Stimulated activated CD4-positive, alpha-beta T cell treated with anti-CD3 and anti-CD28 coated beads, Interleukin-1b, Interleukin-23, amount 100 ng/mL, for 4 hours (primary cell): ENCODE measurements at regions not wholly inside any gene's neighbourhood (a gene's known extent, or its start where the extent isn't known, plus 50 kb on each side); places are given as distances from the start of the nearest gene placed in this dataset.

Experiments
- DNase-seq, 2 donors: peaks; one replicate each; pipeline ENCODE4 v3.0.0-alpha.2; 2020; ENCODE audit warnings: low read depth in 2 of 2

DNA sequence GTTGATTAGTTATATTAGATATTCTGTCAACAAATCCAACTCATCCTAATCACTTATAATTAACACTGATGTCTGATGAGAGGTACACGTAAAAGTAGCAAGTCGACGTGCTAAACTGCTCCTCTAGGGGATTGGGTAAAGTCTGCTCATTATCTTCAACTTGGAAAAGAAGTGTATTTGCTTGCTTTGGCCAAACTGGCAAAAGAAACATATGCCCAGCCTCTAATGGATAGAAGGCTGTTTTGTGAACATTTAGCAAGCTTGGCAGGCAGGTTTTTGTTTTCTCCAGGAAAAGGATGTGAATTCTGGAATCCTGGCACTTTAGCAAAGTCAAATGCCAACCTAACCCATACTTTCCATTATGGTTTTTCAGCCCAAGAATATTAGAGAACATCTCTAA lies 264.8 kb downstream of the TBL1XR1 start:
- no peak for DNase-seq

DNA sequence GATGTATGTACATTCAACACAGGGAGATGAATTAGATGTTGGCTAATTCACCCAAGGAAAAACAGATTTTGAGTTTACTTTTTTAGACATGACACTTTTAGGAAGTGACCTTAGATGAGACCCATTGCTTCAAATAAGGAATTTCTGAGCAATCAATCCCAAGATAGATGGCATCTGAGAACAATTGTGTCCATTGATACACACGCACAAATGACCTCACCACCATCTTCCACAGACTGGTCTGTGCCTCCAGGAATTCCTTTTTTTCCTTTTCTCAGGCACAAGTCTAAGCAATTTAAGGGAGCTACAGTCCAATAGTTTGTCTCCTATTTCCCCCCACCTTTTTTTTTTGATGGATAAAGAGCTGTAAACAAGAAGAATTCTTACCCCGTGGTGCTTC lies 265.3 kb downstream of the TBL1XR1 start:
- no peak for DNase-seq

DNA sequence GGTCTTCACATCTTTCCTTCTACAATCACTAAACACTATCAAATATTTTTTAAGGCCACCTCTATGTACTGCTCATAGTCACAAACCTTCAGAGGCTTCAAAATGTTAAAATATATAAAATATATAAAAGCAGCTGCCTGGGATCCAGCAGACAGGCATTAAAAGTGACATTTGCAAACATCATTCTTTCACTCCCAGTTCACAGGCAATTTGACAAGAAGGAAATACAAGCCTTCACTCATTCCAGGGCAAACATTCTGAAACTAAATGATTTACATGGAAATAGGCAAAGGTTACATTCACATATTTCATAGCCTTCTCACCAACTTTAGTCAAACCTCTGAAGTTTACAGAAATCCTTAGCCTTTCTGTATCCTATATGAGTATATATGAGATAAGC lies 266.3 kb downstream of the TBL1XR1 start:
- no peak for DNase-seq

DNA sequence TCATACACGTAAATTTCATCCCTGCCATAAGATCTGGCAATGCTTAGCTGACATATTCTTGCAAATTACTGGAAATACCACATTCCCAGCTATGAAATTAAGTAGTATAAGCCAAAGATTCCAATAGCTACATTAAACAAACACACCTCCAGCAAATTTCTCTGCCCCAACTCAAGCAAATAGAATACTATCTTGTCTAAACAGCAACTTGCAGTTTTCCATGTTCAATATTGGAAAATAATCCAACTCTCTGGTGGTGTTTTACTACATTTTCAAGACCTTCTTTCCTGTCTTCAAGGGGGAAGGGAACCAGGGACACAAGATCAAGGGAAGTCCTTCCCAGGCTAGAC lies 268.7 kb downstream of the TBL1XR1 start:
- DNase-seq, result no peak

DNA sequence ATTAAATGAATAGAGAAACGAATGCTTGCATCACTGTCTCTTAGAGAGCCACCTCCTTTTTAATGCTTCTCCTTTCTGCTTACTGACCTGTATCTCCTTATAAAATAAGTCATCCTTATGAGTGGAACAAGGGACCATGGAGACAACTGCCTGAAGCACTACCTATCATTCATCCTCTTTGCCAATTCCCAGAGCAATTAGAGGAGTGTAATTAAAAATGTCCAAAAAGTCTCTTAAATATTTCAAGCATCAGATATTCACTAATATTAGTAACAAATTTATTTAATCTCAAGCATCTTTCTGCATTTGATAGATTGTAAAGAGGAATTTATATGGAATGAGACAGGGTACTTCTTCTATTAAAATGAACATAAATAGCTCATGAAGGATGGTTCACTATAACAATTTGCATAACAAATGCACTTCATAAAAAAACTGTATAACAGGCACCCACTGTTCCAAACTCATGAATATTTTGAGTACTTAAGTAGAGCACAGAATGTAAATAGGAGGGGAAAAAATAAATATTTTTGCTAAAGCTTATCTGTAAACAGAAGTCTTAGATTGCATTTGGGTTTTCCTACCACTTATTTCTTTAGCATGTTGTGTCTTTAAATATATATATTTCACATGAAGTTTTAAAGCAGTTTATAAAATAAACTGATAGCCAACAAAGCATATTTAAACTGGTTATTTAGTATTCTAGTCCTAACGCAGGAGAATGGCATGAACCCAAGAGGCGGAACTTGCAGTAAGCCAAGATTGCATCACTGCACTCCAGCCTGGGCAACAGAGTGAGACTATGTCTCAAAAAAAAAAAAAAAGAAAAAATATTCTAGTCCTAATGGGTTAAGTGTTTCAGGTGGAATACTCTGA lies 269.3 kb downstream of the TBL1XR1 start:
- no peak for DNase-seq

DNA sequence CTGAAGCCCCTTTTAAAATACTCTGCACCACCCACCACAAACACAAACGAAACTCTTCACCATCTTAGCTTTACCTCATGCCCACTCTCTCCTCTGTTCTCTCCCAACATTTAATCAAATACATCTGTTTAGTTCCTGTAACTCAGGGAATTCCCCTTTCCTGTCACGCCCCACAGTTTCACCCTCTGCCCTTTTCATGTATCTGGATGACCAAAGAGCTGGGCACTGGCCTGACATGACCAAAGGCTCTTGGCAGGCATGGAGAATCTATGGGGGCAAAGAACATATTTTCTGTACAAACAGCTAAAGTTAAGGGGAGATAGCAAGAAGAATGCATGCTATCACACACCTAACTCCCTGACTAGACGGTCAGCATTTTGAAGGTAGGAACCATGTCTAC lies 270.0 kb downstream of the TBL1XR1 start:
- no peak for DNase-seq

DNA sequence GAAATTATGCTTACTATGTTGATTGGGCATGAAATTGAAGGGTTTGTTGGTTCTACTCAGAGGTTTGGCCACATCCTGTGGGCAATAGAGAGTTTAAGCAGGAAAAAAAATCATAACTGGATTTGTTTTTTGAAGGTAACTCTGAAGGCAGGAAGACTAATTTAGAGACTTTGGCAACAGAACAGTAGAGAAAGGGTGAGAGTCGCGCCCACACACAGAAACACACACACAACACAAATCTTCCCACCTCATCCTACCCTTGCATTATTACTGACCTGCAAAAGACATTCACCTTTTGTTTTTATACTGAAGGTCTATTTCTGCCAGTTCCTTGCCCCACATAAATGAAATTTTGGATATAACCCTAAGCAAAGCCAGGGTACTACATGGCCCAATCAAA lies 270.6 kb downstream of the TBL1XR1 start:
- DNase-seq, result no peak

DNA sequence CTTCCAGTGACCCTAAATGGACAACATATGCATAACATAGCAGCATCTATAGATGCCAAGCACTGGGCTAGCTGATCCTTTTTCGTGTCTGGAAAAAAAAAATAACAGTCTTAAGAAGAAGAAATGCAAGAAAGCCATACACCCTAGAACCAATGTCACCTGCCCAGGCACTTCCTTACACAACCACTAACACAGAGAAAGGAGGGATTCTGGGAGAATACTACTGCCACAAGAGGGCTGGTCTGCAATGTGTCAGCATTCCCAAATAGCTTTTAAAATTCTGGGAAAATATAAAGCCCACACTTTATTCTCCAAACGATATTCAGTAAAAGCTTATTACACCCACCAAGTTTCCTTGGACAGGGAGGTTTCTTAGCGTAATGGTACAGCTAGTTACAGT lies 271.2 kb downstream of the TBL1XR1 start:
- no peak for DNase-seq

DNA sequence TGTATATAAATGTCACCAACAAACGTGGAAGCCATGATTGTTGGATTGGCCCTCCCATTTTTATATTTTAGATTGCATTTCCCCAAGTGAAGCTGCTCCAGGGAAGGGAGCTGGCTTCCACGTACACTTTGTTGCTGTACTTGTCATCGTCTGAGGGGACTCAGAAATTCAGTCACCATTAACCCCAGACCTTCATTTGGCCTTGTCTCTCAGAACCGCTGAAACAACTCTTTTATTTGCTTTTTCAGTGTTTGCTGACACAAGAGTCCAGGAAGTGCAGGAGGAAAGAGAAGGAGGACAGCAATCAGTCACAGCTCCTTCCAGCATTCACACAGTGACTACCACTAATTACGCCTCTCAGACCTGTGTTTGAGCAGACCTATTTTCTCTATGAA lies 276.5 kb downstream of the TBL1XR1 start:
- DNase-seq, result no peak

DNA sequence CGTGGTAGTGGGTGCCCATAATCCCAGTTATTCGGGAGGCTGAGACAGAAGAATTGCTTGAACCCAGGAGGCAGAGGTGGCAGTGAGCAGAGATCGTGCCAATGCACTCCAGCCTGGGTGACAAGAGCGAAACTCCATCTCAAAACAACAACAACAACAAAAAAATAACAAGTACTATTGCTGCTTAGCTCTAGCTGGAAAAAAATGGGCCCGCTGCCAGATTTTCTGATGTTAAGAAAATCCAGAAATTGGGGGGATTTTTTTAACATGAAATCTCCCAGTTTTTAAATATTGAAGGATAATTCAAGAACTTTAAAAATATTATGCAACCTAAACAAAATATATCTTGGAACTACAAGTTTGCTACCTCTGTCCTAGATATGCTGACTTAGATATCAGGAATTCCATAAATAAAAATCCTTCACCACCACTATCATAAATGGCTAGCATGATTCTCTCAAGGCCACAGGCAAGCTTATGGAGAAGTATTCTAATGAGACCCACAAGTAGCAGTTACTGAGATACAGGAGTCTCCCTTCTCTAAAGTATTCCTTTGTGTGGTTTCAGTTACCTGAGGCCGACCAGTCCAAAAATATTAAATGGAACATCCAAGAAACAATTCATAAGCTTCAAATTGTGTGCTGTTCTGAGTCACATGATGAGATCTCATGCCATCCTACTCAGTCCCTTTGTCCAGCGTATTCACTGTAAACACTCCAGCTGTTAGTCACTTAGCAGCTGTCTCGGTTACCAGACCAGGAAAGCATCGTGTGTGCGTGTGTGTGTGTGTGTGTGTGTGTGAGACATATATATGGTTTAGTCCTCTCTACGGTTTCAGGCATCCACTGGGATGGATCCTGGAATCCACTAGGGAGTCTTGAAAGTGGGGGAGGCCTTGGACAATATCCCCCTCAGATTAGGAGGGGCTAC lies 277.2 kb downstream of the TBL1XR1 start:
- DNase-seq, result no peak

DNA sequence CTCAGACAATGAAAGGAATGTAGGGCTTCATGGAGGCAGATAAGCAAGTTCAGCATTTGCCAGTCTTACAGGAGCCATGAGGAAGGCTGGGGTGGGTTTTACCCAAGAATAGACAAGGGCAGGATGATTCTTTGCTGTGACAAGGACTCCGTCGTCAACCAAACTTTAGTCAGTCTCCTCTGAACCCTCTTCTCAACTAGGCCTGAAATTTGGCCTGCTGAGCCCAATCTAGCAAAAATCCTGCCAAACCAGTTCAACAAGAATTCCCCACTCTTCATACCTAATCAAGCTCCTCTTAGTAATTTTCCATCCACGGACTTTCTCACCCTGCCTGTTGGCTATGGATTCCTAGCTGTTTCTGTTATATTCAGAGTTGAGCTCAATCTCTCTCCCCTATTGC lies 280.5 kb downstream of the TBL1XR1 start:
- DNase-seq, result no peak

DNA sequence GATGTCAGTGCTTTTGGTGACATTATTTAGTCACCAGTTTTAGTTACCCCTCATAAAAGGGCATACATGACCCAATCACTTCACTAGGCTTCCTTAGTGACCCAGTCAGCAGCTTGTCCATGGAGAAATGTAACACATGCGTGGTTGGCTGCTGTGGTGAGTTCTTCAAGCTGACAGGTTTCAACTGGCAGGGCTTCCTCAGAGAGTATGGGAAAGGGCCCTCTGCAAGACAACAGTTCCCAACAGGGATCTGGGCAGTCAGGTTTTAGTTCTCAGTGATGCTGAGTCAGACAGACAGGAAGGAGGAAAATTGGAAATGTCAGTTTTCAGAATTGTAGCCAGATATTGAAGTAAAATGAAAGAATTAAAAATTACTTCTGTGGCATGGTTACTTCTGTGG lies 282.5 kb downstream of the TBL1XR1 start:
- DNase-seq, result no peak

DNA sequence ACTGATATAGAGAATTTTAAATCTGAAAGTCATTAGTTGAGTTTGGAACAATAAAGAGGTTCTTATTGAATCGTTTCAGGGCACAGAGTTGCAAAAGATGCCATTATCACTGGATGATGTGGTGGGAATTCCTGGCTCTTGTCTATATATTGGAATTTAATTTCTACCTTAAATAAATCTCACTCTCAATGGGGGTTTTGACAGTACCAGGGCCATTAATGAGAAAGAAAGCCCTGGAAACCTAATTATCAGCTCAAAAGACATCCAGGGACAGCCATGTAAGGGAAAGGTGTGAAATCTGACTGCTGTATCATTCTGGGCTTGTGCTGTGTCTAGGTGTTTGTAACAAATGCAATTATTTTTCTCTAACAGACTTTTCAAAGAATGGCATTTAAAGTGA lies 285.7 kb downstream of the TBL1XR1 start:
- no peak for DNase-seq

DNA sequence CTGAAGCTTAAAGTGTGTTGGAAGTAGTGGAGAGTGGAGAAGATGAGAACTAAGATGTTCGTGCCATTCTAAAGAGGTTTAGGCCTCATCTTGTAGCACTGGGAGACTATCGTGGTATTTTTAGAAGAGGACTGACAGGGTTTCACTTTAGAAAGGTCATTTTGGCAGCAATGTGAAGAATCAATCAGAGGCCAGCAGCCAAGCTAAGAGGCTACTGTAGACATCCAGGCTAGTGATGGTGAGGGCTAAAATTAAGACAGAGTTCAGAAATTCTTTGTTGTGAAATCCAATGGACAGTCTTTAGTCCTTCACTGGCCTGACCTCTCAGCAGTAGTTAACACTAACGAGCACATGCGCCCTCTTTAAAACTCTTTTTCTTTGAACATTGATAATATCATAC lies 288.2 kb downstream of the TBL1XR1 start:
- no peak for DNase-seq

DNA sequence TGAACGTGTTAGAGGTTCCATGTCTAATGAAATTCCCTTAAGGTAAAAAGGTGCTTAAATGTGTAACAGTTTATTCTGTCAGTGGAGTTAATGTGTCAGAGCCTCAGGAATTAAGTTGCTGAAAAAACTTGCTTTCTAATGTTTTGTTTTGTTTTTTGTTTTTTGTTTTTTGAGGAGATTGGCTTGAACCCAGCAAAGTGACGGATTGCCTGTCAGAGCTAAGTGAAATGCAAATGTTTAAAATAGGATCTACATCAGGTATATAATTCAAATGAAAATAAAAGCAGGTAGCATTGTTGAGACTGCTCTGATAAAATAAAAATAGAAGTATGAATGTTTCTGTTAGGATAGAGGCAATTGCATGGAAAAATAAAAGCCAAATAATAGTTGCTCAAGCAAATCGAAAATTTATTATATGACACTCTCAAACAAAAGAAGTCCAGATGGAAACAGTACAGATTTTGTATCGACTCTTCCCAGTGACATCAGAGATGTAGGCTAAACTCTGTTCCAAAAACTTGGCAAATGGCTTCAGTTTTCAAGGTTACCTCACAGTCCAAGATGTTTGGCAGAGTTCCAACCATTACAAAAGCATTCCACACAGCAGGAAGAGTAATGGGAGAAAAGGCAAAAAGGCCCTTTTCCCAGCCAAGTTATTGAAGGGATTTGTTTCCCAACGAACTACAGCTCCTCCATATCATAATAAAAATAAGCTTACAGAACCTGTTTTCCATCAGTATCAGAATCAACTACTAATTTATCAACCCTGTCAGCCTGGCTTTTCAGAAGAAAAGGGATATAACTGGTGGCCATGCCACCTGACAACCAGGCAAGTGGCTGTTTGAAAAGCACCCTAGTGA lies 291.0 kb downstream of the TBL1XR1 start:
- DNase-seq, result no peak

DNA sequence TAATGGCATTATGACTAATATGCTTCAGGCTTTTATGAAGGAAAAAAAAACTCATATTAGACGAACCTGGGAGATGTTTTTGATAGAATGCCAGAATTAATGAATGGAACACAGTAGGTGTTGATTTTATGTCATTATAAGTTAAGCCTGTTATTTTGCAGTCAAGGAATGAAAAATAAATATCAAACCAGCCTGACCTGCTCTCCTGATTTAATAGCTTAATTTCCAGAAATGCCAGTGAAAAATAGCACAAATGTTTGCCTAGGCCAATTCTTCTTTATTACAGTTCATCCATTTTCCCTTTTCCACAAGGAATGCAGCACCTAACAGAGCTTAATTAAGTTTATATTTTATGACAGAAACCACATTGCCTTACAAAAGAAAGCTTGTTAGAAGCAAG lies 292.0 kb downstream of the TBL1XR1 start:
- DNase-seq, result no peak

DNA sequence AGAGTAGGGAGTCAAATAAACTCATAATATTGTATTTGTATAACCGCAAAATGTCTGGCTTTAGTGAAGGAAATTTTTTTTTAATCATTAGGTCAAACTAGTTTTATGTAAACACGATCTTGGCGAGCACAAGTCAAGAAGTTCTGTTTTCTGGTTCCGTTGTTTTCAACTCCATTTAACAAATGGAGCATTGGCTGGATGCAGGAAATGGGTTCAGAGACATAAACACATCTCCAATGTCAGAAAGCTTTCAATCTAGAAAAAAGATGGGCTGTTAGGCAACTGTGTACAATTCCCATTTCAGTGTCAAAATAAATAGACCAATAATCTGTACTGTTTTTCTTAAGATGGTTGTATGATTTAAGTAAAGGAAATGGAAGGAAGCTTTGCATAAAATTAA lies 292.8 kb downstream of the TBL1XR1 start:
- DNase-seq, result no peak

DNA sequence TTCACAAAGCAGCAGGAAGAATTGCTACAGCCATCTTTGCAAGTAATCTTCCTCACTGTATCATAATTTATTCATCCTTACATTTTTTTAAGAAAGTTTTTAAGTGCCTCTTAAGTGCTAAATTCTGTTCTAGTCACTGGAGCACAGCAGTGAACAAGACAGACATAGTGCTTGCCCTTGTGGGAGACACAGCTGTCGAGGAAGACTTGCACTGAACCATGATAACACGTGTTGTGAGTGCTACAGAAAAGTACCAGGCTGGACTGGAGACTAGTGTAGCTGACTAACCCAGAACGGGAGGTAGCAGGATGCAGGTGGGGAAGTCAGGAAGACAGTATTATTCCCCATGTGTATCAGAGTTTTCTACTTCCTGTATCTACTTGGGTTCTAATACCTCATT lies 300.6 kb downstream of the TBL1XR1 start:
- DNase-seq, result no peak

DNA sequence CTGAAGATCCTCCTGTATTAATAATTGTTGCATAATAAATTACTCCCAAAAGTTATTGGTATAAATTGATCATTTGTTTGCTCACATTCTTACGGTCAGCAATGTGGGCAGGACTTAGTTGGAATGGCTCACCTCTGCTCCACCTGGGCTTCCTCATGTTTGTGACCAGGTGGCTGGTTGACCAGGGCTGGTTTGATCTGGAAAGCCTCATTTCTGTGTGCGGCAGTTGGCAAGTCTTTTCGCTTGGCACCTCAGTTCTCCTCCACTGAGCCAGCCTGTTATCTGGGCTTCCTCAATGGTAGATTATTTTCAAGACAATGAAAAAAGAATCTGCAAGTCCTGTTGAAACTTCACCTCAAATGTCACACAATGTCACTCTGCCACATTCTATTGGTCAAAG lies 301.1 kb downstream of the TBL1XR1 start:
- no peak for DNase-seq

DNA sequence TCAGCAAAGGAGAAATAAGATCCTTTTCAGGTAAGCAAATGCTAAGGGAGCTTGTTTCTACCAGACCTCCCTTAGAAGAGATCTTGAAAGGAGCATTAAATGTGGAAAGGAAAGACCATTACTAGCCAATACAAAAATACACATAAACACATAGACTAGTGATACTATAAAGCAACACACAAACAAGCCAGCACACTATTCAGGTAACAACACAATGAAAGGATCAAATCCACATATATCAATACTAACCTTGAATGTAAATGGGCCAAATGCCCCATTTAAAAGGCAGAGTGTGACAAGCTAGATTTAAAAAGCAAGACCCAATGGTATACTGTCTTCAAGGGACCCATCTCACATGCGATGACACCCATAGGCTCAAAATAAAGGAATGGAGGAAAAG lies 317.6 kb downstream of the TBL1XR1 start:
- no peak for DNase-seq

DNA sequence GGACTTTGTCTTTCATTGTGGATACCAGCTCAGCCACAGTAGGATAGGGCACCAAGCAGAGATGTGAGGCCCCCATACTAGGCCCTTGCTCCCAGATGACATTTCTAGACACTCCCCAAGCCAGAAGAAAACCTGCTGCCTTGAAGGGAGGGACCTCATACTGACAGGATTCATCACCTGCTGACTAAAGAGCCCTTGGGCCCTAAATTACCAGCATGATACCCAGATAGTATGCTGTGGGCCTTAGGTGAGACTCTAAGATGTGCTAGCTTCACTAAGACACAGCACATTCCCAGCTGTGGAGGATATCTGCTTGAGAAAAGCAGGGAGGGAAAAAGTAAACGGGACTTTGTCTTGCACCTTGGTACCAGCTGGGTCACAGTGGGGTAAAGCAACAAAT lies 324.0 kb downstream of the TBL1XR1 start:
- DNase-seq, result no peak

DNA sequence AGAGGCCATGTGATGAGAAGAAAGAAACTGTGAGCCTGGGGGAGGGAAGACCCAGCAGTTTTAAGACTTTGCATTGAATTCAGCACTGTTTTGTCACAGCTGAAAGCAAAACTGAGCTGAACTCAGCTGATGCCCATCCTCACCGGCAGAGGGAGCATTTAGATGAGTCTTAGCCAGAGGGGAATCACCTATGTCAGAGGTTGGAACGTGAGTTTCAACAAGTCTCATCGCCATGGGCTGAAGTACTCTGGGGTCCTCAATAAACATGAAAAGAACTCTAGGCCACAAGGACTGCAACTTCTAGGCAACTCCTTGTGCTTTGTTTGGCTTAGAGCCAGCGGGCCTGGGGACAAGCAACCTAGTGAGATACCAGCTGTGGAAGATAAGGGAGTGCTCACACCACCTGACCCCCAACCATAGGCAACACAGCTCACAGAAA lies 324.5 kb downstream of the TBL1XR1 start:
- peak; percentile 17 to 29 for DNase-seq
